Panc1 (cell line): ENCODE measurements at regions not wholly inside any gene's neighbourhood (a gene's known extent, or its start where the extent isn't known, plus 50 kb on each side); places are given as distances from the start of the nearest gene placed in this dataset.

Experiments
- ATAC-seq: fragments of 200-7000 bp; cut with Tn5 transposase; 2 replicates; pipeline ENCODE4 v1.9.1; 2020; ENCODE audit warnings: mild to moderate bottlenecking, moderate library complexity
- BruUV-seq: library from RNA; stranded (reverse); fragments of 400-500 nt; replicated peaks from 2 replicates; lab custom pipeline; 2021; lab: Mats Ljungman, UMichigan
- CTCF ChIA-PET: fragments of 300-600 bp; sonication (Branson Sonifier 250); formaldehyde crosslinking; loops from one replicate; lab custom pipeline; 2022; ENCODE audit warnings: antibody characterized with exemption; lab: Charles Lee
- POLR2A ChIA-PET: fragments of 300-600 bp; sonication (Branson Sonifier 250); formaldehyde crosslinking; loops from one replicate; lab custom pipeline; 2022; ENCODE audit warnings: antibody characterized with exemption; lab: Charles Lee
- DNase-seq: peaks from one replicate; pipeline ENCODE4 v3.0.0-alpha.2; 2010; ENCODE audit warnings: low read depth, low spot score
- H3K27ac ChIP-seq: 2 replicates; pipeline ENCODE4 v1.5.1; 2011; ENCODE audit warnings: mild to moderate bottlenecking, low read length, inconsistent platforms
- H3K27me3 ChIP-seq: fragments of 200-500 bp; sonication (Bioruptor generic); 2 replicates; pipeline ENCODE4 v1.6.0; 2014; ENCODE audit warnings: low read length, inconsistent platforms; ENCODE audit not compliant: control insufficient read depth, insufficient read depth
- H3K36me3 ChIP-seq: fragments of 200-500 bp; sonication (Bioruptor generic); 2 replicates; pipeline ENCODE4 v1.5.1; 2014; ENCODE audit warnings: inconsistent platforms, mild to moderate bottlenecking, low read length, moderate library complexity; ENCODE audit not compliant: control insufficient read depth, insufficient read depth
- H3K4me1 ChIP-seq: 2 replicates; pipeline ENCODE4 v1.5.1; 2011; ENCODE audit warnings: inconsistent platforms, mild to moderate bottlenecking, low read length, moderate library complexity; ENCODE audit not compliant: control insufficient read depth, insufficient read depth
- H3K4me3 ChIP-seq, 2 experiments: 2 replicates each; pipeline ENCODE4 v1.5.1; 2011 to 2012; ENCODE audit warnings: low read depth in 2 of 2, low read length in 2 of 2, mild to moderate bottlenecking in 2 of 2, inconsistent platforms in 1 of 2, moderate library complexity in 1 of 2
- H3K9me3 ChIP-seq: fragments of 200-500 bp; sonication (Bioruptor generic); 2 replicates; pipeline ENCODE4 v1.5.1; 2014; ENCODE audit warnings: low read depth, mild to moderate bottlenecking, inconsistent platforms, low read length, moderate library complexity; ENCODE audit not compliant: control insufficient read depth, insufficient read depth
- POLR2AphosphoS5 ChIP-seq: IDR thresholded peaks from 2 replicates; pipeline ENCODE4 v1.6.1; 2012; ENCODE audit warnings: mild to moderate bottlenecking, low read depth, low read length, moderate library complexity
- SIN3A ChIP-seq: IDR thresholded peaks from 2 replicates; pipeline ENCODE4 v1.6.1; 2012; ENCODE audit warnings: low read depth, mild to moderate bottlenecking, low read length, moderate library complexity, borderline replicate concordance; ENCODE audit not compliant: insufficient read depth
- TCF7L2 ChIP-seq: IDR thresholded peaks from 2 replicates; pipeline ENCODE4 v1.6.1; 2011; ENCODE audit warnings: mild to moderate bottlenecking, low read depth, low read length, inconsistent platforms
- in situ Hi-C: cut with HindIII; loops from 2 replicates; pipeline ENCODE4 v1.10.0; 2016; ENCODE audit warnings: low sequenced_read_pairs, low pct_unique_long_range_greater_than_20kb
- intact Hi-C: fragments of 100-400 bp; cut with micrococcal nuclease; formaldehyde crosslinking; loops from one replicate; pipeline ENCODE4 v1.10.0; 2022; ENCODE audit not compliant: unreplicated experiment
- TF ChIP-seq, protein P1 (sequence below), 2 experiments: IDR thresholded peaks; 2 replicates each; pipeline ENCODE4 v1.6.1; 2011 to 2012; ENCODE audit warnings: low read depth in 2 of 2, control low read depth in 1 of 2, low read length in 1 of 2, mild to moderate bottlenecking in 1 of 2, moderate library complexity in 1 of 2; ENCODE audit not compliant: insufficient read depth in 1 of 2
- TF ChIP-seq, protein P2 (sequence below): fragments of 450-650 bp; IDR thresholded peaks from 2 replicates; pipeline ENCODE4 v1.5.1; 2017; ENCODE audit warnings: mild to moderate bottlenecking

DNA sequence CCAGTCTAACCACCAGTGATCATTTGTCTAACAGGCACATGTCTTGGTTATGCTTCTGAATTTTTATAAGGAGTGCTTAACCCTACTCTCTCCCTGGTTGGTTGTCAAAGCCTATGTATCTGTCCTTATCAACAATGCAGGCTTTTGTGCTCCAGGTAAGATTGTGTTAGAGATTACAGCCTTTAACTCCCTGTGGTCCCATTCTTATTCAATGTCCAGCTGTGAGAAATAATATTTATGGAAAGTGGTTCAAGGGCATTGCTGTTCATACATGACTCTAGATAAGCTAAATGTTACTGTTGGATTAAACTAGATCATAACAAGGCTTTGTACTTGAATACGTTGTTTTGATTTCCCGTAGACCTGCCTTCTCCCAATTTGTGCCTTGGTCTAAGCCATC lies 146.1 kb upstream of the TSC22D2 start:
- BruUV-seq, result no TSS peak
- H3K4me3 ChIP-seq, result no peak overlapping the region
- no peaks in the 10 kb centered on the region for H3K36me3 ChIP-seq
- no peaks in the 10 kb centered on the region for H3K9me3 ChIP-seq
- no peaks in the 10 kb centered on the region for H3K27me3 ChIP-seq
- ChIA-PET CTCF (interaction anchor here (0.6 kb wide), 1 partner anchor 148 kb away, joined by 4 read pairs; no protein-coding TSS in a partner anchor), POLR2A (interaction anchor here (0.6 kb wide), 1 partner anchor 36 kb away, joined by 4 read pairs; no protein-coding TSS in a partner anchor)
- TF ChIP-seq, protein P1, sequence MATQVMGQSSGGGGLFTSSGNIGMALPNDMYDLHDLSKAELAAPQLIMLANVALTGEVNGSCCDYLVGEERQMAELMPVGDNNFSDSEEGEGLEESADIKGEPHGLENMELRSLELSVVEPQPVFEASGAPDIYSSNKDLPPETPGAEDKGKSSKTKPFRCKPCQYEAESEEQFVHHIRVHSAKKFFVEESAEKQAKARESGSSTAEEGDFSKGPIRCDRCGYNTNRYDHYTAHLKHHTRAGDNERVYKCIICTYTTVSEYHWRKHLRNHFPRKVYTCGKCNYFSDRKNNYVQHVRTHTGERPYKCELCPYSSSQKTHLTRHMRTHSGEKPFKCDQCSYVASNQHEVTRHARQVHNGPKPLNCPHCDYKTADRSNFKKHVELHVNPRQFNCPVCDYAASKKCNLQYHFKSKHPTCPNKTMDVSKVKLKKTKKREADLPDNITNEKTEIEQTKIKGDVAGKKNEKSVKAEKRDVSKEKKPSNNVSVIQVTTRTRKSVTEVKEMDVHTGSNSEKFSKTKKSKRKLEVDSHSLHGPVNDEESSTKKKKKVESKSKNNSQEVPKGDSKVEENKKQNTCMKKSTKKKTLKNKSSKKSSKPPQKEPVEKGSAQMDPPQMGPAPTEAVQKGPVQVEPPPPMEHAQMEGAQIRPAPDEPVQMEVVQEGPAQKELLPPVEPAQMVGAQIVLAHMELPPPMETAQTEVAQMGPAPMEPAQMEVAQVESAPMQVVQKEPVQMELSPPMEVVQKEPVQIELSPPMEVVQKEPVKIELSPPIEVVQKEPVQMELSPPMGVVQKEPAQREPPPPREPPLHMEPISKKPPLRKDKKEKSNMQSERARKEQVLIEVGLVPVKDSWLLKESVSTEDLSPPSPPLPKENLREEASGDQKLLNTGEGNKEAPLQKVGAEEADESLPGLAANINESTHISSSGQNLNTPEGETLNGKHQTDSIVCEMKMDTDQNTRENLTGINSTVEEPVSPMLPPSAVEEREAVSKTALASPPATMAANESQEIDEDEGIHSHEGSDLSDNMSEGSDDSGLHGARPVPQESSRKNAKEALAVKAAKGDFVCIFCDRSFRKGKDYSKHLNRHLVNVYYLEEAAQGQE (IDR thresholded peaks at IDR 0.05; ENCODE audit: insufficient read depth in 1 of 2, low read depth in 2 of 2, low read length in 1 of 2), result no peak
- TF ChIP-seq, protein P2, sequence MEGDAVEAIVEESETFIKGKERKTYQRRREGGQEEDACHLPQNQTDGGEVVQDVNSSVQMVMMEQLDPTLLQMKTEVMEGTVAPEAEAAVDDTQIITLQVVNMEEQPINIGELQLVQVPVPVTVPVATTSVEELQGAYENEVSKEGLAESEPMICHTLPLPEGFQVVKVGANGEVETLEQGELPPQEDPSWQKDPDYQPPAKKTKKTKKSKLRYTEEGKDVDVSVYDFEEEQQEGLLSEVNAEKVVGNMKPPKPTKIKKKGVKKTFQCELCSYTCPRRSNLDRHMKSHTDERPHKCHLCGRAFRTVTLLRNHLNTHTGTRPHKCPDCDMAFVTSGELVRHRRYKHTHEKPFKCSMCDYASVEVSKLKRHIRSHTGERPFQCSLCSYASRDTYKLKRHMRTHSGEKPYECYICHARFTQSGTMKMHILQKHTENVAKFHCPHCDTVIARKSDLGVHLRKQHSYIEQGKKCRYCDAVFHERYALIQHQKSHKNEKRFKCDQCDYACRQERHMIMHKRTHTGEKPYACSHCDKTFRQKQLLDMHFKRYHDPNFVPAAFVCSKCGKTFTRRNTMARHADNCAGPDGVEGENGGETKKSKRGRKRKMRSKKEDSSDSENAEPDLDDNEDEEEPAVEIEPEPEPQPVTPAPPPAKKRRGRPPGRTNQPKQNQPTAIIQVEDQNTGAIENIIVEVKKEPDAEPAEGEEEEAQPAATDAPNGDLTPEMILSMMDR, result no peak
- TF ChIP-seq SIN3A (no peak), POLR2AphosphoS5 (no peak), TCF7L2 (no peak)
- H3K4me1 ChIP-seq, result no peaks in the 10 kb centered on the region
- DNase-seq (no peak), ATAC-seq (no peak)
- in situ Hi-C loops (no loop called here), intact Hi-C loops (no loop called here)
- no peak overlapping the region for H3K27ac ChIP-seq

DNA sequence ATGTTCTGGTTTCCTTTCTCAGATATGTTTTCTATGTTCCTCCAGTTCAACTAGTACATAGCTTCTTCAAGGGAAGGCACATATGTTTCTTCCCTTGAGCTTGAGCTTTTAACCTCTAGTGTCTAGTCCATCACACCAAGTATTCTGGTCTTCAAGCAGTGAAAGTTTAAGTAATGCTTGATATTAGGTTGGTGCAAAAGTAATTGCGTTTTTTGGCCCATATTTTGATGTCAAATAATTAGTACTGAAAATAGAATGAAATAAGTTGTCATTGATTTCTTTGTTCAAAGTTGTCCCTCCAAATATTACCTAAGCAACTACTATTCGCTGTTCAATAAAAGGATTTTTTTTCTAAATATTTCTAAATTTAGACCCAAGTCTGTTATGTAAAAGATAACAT lies 146.7 kb upstream of the TSC22D2 start:
- BruUV-seq, result no TSS peak
- ChIA-PET CTCF (interaction anchor here (0.6 kb wide), 1 partner anchor 148 kb away, joined by 4 read pairs; no protein-coding TSS in a partner anchor), POLR2A (no interaction called here)
- DNase-seq (no peak), ATAC-seq (no peak)
- H3K27ac ChIP-seq, result no peak overlapping the region
- no peak overlapping the region for H3K4me3 ChIP-seq
- no peak for TF ChIP-seq SIN3A
- TF ChIP-seq, protein P1 (IDR thresholded peaks at IDR 0.05; ENCODE audit: insufficient read depth in 1 of 2, low read depth in 2 of 2, low read length in 1 of 2), result no peak
- no peak for TF ChIP-seq POLR2AphosphoS5
- TF ChIP-seq, protein P2, result no peak
- TF ChIP-seq TCF7L2, result no peak
- intact Hi-C loops, result no loop called here
- in situ Hi-C loops, result no loop called here
- H3K9me3 ChIP-seq, result no peaks in the 10 kb centered on the region
- H3K36me3 ChIP-seq, result no peaks in the 10 kb centered on the region
- H3K4me1 ChIP-seq, result no peaks in the 10 kb centered on the region
- no peaks in the 10 kb centered on the region for H3K27me3 ChIP-seq
